Astrocyte (in vitro differentiated cells and primary cell): ENCODE measurements at regions not wholly inside any gene's neighbourhood (a gene's known extent, or its start where the extent isn't known, plus 50 kb on each side); places are given as distances from the start of the nearest gene placed in this dataset.
"Not testable (repeated sequence)": the region's sequence is repeated elsewhere in the genome, so short reads cannot be mapped to it uniquely, and the experiment has no call there.

Experiments used
- DNase-seq: peaks from one replicate; pipeline ENCODE4 v3.0.0-alpha.2; 2010; ENCODE audit warnings: low read depth
- FAIRE-seq: peaks from 2 replicates; lab custom pipeline; 2011; peaks lifted over from hg19 to GRCh38; lab: Jason Lieb, UNC
- H2AFZ ChIP-seq: 2 replicates; pipeline ENCODE4 v1.6.0; 2012; ENCODE audit warnings: low read depth, low read length, inconsistent platforms
- H3K27ac ChIP-seq: 2 replicates; pipeline ENCODE4 v1.5.1; 2011; ENCODE audit warnings: low read depth, low read length, inconsistent platforms
- H3K27me3 ChIP-seq: 2 replicates; pipeline ENCODE4 v1.6.0; 2011; ENCODE audit warnings: low read length, inconsistent platforms; ENCODE audit not compliant: insufficient read depth
- H3K36me3 ChIP-seq: 2 replicates; pipeline ENCODE4 v1.5.1; 2011; ENCODE audit warnings: low read length, inconsistent platforms; ENCODE audit not compliant: insufficient read depth
- H3K4me1 ChIP-seq: 2 replicates; pipeline ENCODE4 v1.5.1; 2011; ENCODE audit warnings: low read length, inconsistent platforms; ENCODE audit not compliant: insufficient read depth
- H3K4me2 ChIP-seq: 2 replicates; pipeline ENCODE4 v1.6.0; 2012; ENCODE audit warnings: low read length, inconsistent platforms
- H3K4me3 ChIP-seq: 2 replicates; pipeline ENCODE4 v1.5.1; 2011; ENCODE audit warnings: low read depth, mild to moderate bottlenecking, low read length, inconsistent platforms; ENCODE audit not compliant: insufficient read depth
- H3K79me2 ChIP-seq: 2 replicates; pipeline ENCODE4 v1.6.0; 2012; ENCODE audit warnings: mild to moderate bottlenecking, low read length, inconsistent platforms; ENCODE audit not compliant: insufficient read depth
- H3K9ac ChIP-seq: 2 replicates; pipeline ENCODE4 v1.6.0; 2012; ENCODE audit warnings: mild to moderate bottlenecking, low read length, inconsistent platforms
- H3K9me3 ChIP-seq: 2 replicates; pipeline ENCODE4 v1.5.1; 2012; ENCODE audit warnings: low read depth, mild to moderate bottlenecking, low read length, inconsistent platforms; ENCODE audit not compliant: insufficient read depth
- H4K20me1 ChIP-seq: 2 replicates; pipeline ENCODE4 v1.6.0; 2012; ENCODE audit warnings: low read length, inconsistent platforms; ENCODE audit not compliant: insufficient read depth
- H3K27ac Mint-ChIP-seq: one replicate; pipeline ENCODE4 v1.8.0; 2021; ENCODE audit warnings: mild to moderate bottlenecking, mixed read lengths; ENCODE audit not compliant: unreplicated experiment
- H3K27me3 Mint-ChIP-seq: one replicate; pipeline ENCODE4 v1.8.0; 2021; ENCODE audit warnings: low read depth, mixed read lengths; ENCODE audit not compliant: unreplicated experiment
- H3K36me3 Mint-ChIP-seq: one replicate; pipeline ENCODE4 v1.8.0; 2021; ENCODE audit warnings: low read depth, mixed read lengths; ENCODE audit not compliant: unreplicated experiment
- H3K4me1 Mint-ChIP-seq: one replicate; pipeline ENCODE4 v1.8.0; 2021; ENCODE audit warnings: low read depth, mixed read lengths; ENCODE audit not compliant: unreplicated experiment
- H3K4me3 Mint-ChIP-seq: one replicate; pipeline ENCODE4 v1.8.0; 2021; ENCODE audit warnings: mild to moderate bottlenecking, moderate library complexity, mixed read lengths; ENCODE audit not compliant: unreplicated experiment
- H3K9me3 Mint-ChIP-seq: one replicate; pipeline ENCODE4 v1.8.0; 2021; ENCODE audit warnings: mild to moderate bottlenecking, mixed read lengths; ENCODE audit not compliant: unreplicated experiment
- EZH2 ChIP-seq: IDR thresholded peaks from 2 replicates; pipeline ENCODE4 v1.6.1; 2012; ENCODE audit warnings: mild to moderate bottlenecking, low read length, inconsistent platforms; ENCODE audit not compliant: insufficient read depth
- TF ChIP-seq, protein P1 (sequence below): IDR thresholded peaks from 2 replicates; pipeline ENCODE4 v1.5.1; 2011; ENCODE audit warnings: low read depth, mild to moderate bottlenecking, inconsistent platforms, low read length, moderate library complexity; ENCODE audit not compliant: insufficient read depth

DNA sequence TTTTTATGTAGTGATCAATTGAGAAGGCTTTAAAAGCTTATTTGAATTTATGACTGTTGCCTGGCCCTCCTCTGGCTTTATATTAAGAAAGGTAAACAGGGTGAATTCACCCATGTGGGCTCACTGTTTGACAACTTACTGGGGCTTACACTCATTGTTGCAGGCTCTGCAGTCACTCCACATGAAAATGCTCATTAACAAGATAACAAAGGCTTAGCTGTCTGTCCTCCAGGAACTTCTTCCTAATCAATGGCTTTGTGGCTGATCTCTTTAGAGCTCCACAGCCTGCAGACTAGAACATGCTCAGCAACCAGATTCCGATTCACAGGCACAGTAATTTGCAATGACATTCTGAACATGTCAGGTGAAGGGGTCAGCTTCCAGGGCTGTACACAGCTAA is 323.2 kb upstream of the MAN1A1 start:
- Mint-ChIP-seq H3K27ac (no peak overlapping the region), H3K4me1 (peaks cover 7% of the 10 kb centered on the region), H3K27me3 (peaks cover 2% of the 10 kb centered on the region), H3K4me3 (no peak overlapping the region), H3K9me3 (no peaks in the 10 kb centered on the region), H3K36me3 (no peaks in the 10 kb centered on the region)
- H4K20me1 ChIP-seq, result no peaks in the 10 kb centered on the region
- no peaks in the 10 kb centered on the region for H3K9me3 ChIP-seq
- DNase-seq (no peak), FAIRE-seq (no peak)
- H2AFZ ChIP-seq, result no peak overlapping the region
- H3K4me3 ChIP-seq, result no peak overlapping the region
- H3K36me3 ChIP-seq, result no peaks in the 10 kb centered on the region
- H3K4me2 ChIP-seq, result no peak overlapping the region
- no peak overlapping the region for H3K27ac ChIP-seq
- TF ChIP-seq EZH2, result no peak
- TF ChIP-seq, protein P1, sequence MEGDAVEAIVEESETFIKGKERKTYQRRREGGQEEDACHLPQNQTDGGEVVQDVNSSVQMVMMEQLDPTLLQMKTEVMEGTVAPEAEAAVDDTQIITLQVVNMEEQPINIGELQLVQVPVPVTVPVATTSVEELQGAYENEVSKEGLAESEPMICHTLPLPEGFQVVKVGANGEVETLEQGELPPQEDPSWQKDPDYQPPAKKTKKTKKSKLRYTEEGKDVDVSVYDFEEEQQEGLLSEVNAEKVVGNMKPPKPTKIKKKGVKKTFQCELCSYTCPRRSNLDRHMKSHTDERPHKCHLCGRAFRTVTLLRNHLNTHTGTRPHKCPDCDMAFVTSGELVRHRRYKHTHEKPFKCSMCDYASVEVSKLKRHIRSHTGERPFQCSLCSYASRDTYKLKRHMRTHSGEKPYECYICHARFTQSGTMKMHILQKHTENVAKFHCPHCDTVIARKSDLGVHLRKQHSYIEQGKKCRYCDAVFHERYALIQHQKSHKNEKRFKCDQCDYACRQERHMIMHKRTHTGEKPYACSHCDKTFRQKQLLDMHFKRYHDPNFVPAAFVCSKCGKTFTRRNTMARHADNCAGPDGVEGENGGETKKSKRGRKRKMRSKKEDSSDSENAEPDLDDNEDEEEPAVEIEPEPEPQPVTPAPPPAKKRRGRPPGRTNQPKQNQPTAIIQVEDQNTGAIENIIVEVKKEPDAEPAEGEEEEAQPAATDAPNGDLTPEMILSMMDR, result no peak
- H3K79me2 ChIP-seq, result no peaks in the 10 kb centered on the region
- H3K9ac ChIP-seq, result no peak overlapping the region
- no peaks in the 10 kb centered on the region for H3K4me1 ChIP-seq
- H3K27me3 ChIP-seq, result no peaks in the 10 kb centered on the region

DNA sequence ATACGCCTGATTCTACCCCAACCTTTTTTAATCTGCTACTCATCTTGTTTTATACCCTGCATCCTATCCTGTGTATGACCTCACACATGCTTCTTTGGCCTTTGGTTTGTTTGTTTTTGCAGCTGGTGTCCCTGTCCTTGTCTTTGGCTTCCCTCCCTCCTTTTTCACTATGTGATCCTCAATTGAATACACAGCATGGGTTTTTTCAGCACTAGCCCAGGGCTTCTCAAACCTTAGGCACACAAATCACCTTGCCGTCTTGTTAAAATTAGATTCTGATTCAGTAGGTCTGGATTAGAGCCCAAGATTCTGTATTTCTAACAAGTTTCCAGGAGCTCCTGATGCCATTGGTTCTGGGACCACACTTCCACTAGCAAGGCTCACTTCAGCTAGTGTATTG is 321.5 kb upstream of the MAN1A1 start:
- TF ChIP-seq, protein P1, result no peak
- TF ChIP-seq EZH2, result no peak
- peaks cover 2% of the 10 kb centered on the region for H3K27me3 Mint-ChIP-seq
- no peak overlapping the region for H3K4me3 ChIP-seq
- DNase-seq (no peak), FAIRE-seq (no peak)
- no peak overlapping the region for H3K4me3 Mint-ChIP-seq
- no peaks in the 10 kb centered on the region for H3K79me2 ChIP-seq
- H2AFZ ChIP-seq, result no peak overlapping the region
- H3K36me3 ChIP-seq, result no peaks in the 10 kb centered on the region
- no peaks in the 10 kb centered on the region for H3K9me3 Mint-ChIP-seq
- no peak overlapping the region for H3K27ac ChIP-seq
- H3K9me3 ChIP-seq, result no peaks in the 10 kb centered on the region
- H3K27me3 ChIP-seq, result no peaks in the 10 kb centered on the region
- H3K4me1 ChIP-seq, result no peaks in the 10 kb centered on the region
- no peak overlapping the region for H3K4me2 ChIP-seq
- H3K9ac ChIP-seq, result no peak overlapping the region
- H3K4me1 Mint-ChIP-seq, result no peaks in the 10 kb centered on the region
- H3K36me3 Mint-ChIP-seq, result no peaks in the 10 kb centered on the region
- no peak overlapping the region for H3K27ac Mint-ChIP-seq
- H4K20me1 ChIP-seq, result no peaks in the 10 kb centered on the region

DNA sequence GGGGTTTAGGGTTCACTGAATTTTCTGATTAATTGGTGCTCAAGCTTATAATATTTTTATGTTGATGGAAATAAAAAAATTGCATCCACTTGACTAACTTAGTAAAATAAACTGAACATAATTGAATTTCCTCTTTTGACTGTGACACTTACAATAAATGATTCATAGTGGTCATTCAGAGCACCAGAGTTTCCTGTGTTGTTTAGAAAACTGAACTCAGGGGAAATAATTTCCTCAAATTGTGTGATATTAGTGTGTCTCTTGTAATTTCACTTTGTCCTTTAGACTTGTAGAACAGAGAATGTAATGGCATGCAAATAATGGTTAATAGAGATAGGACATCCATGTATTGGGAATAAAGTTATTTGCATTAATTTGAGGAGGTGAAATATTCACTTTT is 319.7 kb upstream of the MAN1A1 start:
- Mint-ChIP-seq H3K4me1 (no peaks in the 10 kb centered on the region), H3K27ac (no peak overlapping the region), H3K4me3 (no peak overlapping the region), H3K9me3 (peaks cover 3% of the 10 kb centered on the region), H3K27me3 (no peaks in the 10 kb centered on the region), H3K36me3 (no peaks in the 10 kb centered on the region)
- Histone ChIP-seq H3K9me3 (no peaks in the 10 kb centered on the region), H3K27ac (no peak overlapping the region), H3K4me3 (no peak overlapping the region), H3K79me2 (no peaks in the 10 kb centered on the region), H3K27me3 (no peaks in the 10 kb centered on the region), H3K4me1 (no peaks in the 10 kb centered on the region), H4K20me1 (no peaks in the 10 kb centered on the region), H3K4me2 (no peak overlapping the region), H3K9ac (no peak overlapping the region), H2AFZ (no peak overlapping the region), H3K36me3 (no peaks in the 10 kb centered on the region)
- no peak for FAIRE-seq
- no peak for TF ChIP-seq EZH2
- TF ChIP-seq, protein P1, result no peak
- no peak for DNase-seq

DNA sequence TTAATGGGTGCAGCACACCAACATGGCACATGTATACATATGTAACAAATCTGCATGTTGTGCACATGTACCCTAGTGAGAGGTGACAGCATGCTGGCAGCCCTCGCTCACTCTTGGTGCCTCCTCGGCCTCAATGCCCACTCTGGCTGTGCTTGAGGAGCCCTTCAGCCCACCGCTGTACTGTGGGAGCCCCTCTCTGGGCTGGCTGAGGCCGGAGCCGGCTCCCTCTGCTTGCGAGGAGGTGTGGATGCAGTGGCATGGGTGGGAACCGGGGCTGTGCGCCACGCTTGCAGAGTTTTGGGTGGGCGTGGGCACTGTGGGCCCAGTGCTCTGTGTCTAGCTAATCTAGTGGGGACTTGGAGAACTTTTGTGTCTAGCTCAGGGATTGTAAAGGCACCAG is 315.9 kb upstream of the MAN1A1 start:
- not testable (repeated sequence) for H3K36me3 ChIP-seq, H3K27me3 Mint-ChIP-seq, H2AFZ ChIP-seq, H3K27ac ChIP-seq, H3K9ac ChIP-seq, H3K4me2 ChIP-seq, H3K27ac Mint-ChIP-seq, H3K36me3 Mint-ChIP-seq, H3K9me3 ChIP-seq, FAIRE-seq, H3K4me3 Mint-ChIP-seq, H3K9me3 Mint-ChIP-seq, H3K4me3 ChIP-seq, H3K27me3 ChIP-seq, DNase-seq, H4K20me1 ChIP-seq, H3K79me2 ChIP-seq, H3K4me1 Mint-ChIP-seq, H3K4me1 ChIP-seq
